ENCODE measurements at regions not wholly inside any gene's neighbourhood (a gene's known extent, or its start where the extent isn't known, plus 50 kb on each side); places are given as distances from the start of the nearest gene placed in this dataset.

- H2BK5ac ChIP-seq (ENCODE audit: low read depth, low read length), result no peak overlapping the region
- H4K5ac ChIP-seq (ENCODE audit: insufficient read length, low read depth, low read length), result no peak overlapping the region
- H4K20me1 ChIP-seq (replicated peaks in 1 of 2; ENCODE audit: control insufficient read depth in 1 of 2, insufficient read depth in 2 of 2, low read length in 2 of 2), result no peaks in the 10 kb centered on the region
- POLR2A ChIA-PET (ENCODE audit: partially characterized antibody), result no interaction called here
- H2BK20ac ChIP-seq (ENCODE audit: low read length), result no peak overlapping the region
- H4K91ac ChIP-seq (replicated peaks; ENCODE audit: insufficient read length, low read length), result no peak overlapping the region
- H3K18ac ChIP-seq (ENCODE audit: extremely low read depth, low read length), result no peak overlapping the region
- no peak overlapping the region for H3K9ac ChIP-seq (replicated peaks in 1 of 4; ENCODE audit: extremely low read depth in 1 of 4, low read depth in 3 of 4, low read length in 3 of 4)
- no peaks in the 10 kb centered on the region for H3K27me3 ChIP-seq (replicated peaks in 1 of 4; ENCODE audit: control insufficient read depth in 3 of 4, extremely low read depth in 1 of 4, insufficient read depth in 3 of 4, low read length in 3 of 4)
- no peak overlapping the region for H3K14ac ChIP-seq (ENCODE audit: insufficient read length)
- H4K8ac ChIP-seq (ENCODE audit: extremely low read depth, insufficient read depth, low read length), result no peak overlapping the region
- H2AFZ ChIP-seq (ENCODE audit: low read length), result no peak overlapping the region
- CTCF ChIA-PET (ENCODE audit: partially characterized antibody), result no interaction called here
- no peak overlapping the region for H2AK5ac ChIP-seq (ENCODE audit: low read depth, low read length)
- H3K4me3 ChIP-seq (ENCODE audit: extremely low read depth in 1 of 4, insufficient read depth in 2 of 4, low read depth in 3 of 4, low read length in 4 of 4), result no peak overlapping the region
- H3K23ac ChIP-seq (ENCODE audit: insufficient read length), result no peak overlapping the region
- no peaks in the 10 kb centered on the region for H3K36me3 ChIP-seq (ENCODE audit: control insufficient read depth in 2 of 4, insufficient read depth in 4 of 4, low read length in 3 of 4)
- FAIRE-seq (no peak), DNase-seq (ENCODE audit: low read depth in 1 of 2, low spot score in 2 of 2) (no peak)
- H3K4ac ChIP-seq (replicated peaks; ENCODE audit: insufficient read length, low read depth, low read length), result no peak overlapping the region
- H3K79me1 ChIP-seq (ENCODE audit: low read depth, low read length), result no peaks in the 10 kb centered on the region
- H3K4me2 ChIP-seq (ENCODE audit: insufficient read depth in 1 of 2, low read depth in 2 of 2, low read length in 2 of 2), result no peak overlapping the region
- H3K79me2 ChIP-seq (ENCODE audit: control insufficient read depth in 1 of 2, insufficient read depth in 2 of 2, low read length in 2 of 2), result no peaks in the 10 kb centered on the region
- no peak overlapping the region for H2BK12ac ChIP-seq (ENCODE audit: low read depth, low read length)
- H3K4me1 ChIP-seq (replicated peaks in 1 of 4; ENCODE audit: control insufficient read depth in 3 of 4, insufficient read depth in 4 of 4, low read length in 3 of 4), result no peaks in the 10 kb centered on the region
- no peak overlapping the region for H3K27ac ChIP-seq (ENCODE audit: low read depth, low read length)
- H2BK120ac ChIP-seq (replicated peaks; ENCODE audit: low read depth, low read length), result no peak overlapping the region
- no peaks in the 10 kb centered on the region for H3K23me2 ChIP-seq (ENCODE audit: low read depth, low read length)
- WGBS, 2 experiments (ENCODE audit: extremely low coverage in 1 of 2, insufficient coverage in 1 of 2, insufficient read length in 1 of 2, insufficient replicate concordance in 2 of 2, low coverage in 1 of 2, low lambda C conversion rate in 2 of 2, missing lambda C conversion rate in 1 of 2), result 92% methylated on average over 4 of the region's 4 CpGs; no CpG with 5 or more reads in 1 of the 2 experiments
- no peaks in the 10 kb centered on the region for H3K9me3 ChIP-seq (ENCODE audit: insufficient read depth in 2 of 2, low read depth in 1 of 2, low read length in 1 of 2)
- H2BK15ac ChIP-seq (ENCODE audit: low read length), result no peak overlapping the region
- H3K56ac ChIP-seq (replicated peaks; ENCODE audit: insufficient read length, low read depth, low read length), result no peak overlapping the region
- TF ChIP-seq PHF8 (conservative IDR thresholded peaks at IDR 0.05; ENCODE audit: low read depth, low read length) (no peak), GTF2F1 (IDR thresholded peaks at IDR 0.05; ENCODE audit: borderline replicate concordance, low read depth, low read length) (no peak), POU5F1 (IDR thresholded peaks at IDR 0.05; ENCODE audit: low read depth, low read length) (no peak), ZNF274 (IDR thresholded peaks at IDR 0.05; ENCODE audit: borderline replicate concordance, extremely low read depth, low read length) (no peak), KDM4A (IDR thresholded peaks at IDR 0.05; ENCODE audit: low read depth, low read length, severe bottlenecking) (no peak), SP1 (IDR thresholded peaks at IDR 0.05; ENCODE audit: low read depth, low read length) (no peak)
These were observed 384.9 kb upstream of the SOX9 start for GRCh38 chr17:71735893-71736292.
